Mesendoderm (in vitro differentiated cells): ENCODE measurements at regions not wholly inside any gene's neighbourhood (a gene's known extent, or its start where the extent isn't known, plus 50 kb on each side); places are given as distances from the start of the nearest gene placed in this dataset.

Experiments used
- DNase-seq: peaks from one replicate; pipeline ENCODE4 v3.0.0; 2013
- H2AK5ac ChIP-seq: 2 replicates; pipeline ENCODE4 v1.6.1; 2013; ENCODE audit warnings: low read length, inconsistent platforms
- H2BK120ac ChIP-seq: 2 replicates; pipeline ENCODE4 v1.6.1; 2013; ENCODE audit warnings: low read depth, mild to moderate bottlenecking, low read length, moderate library complexity, mixed read lengths
- H2BK15ac ChIP-seq: replicated peaks from 2 replicates; pipeline ENCODE4 v1.6.1; 2013; ENCODE audit warnings: low read depth, mild to moderate bottlenecking, moderate library complexity
- H2BK5ac ChIP-seq: 2 replicates; pipeline ENCODE4 v1.6.1; 2013; ENCODE audit warnings: low read length, inconsistent platforms
- H3K18ac ChIP-seq: 2 replicates; pipeline ENCODE4 v1.6.1; 2013; ENCODE audit warnings: mild to moderate bottlenecking, low read length, mixed read lengths
- H3K23ac ChIP-seq: one replicate; pipeline ENCODE4 v1.6.1; 2013; ENCODE audit warnings: low read length
- H3K27ac ChIP-seq: 2 replicates; pipeline ENCODE4 v1.5.1; 2013; ENCODE audit warnings: low read depth, mild to moderate bottlenecking, inconsistent platforms, low read length, moderate library complexity
- H3K27me3 ChIP-seq: 2 replicates; pipeline ENCODE4 v1.6.1; 2013; ENCODE audit warnings: low read length, control low read depth, mild to moderate bottlenecking, inconsistent platforms; ENCODE audit not compliant: insufficient read depth, poor library complexity
- H3K36me3 ChIP-seq: 2 replicates; pipeline ENCODE4 v1.6.1; 2013; ENCODE audit warnings: low read length, inconsistent platforms; ENCODE audit not compliant: control insufficient read depth, insufficient read depth
- H3K4ac ChIP-seq: one replicate; pipeline ENCODE4 v1.6.1; 2013; ENCODE audit warnings: low read depth, mild to moderate bottlenecking, low read length, moderate library complexity
- H3K4me1 ChIP-seq: 2 replicates; pipeline ENCODE4 v1.6.1; 2013; ENCODE audit warnings: low read depth, low read length, inconsistent platforms; ENCODE audit not compliant: control insufficient read depth
- H3K4me2 ChIP-seq: 2 replicates; pipeline ENCODE4 v1.6.1; 2013; ENCODE audit warnings: low read length
- H3K4me3 ChIP-seq: 2 replicates; pipeline ENCODE4 v1.5.1; 2013; ENCODE audit warnings: mild to moderate bottlenecking, low read length
- H3K56ac ChIP-seq: one replicate; pipeline ENCODE4 v1.6.1; 2013; ENCODE audit warnings: low read length
- H3K79me1 ChIP-seq: 2 replicates; pipeline ENCODE4 v1.6.1; 2013; ENCODE audit warnings: low read length, inconsistent platforms
- H3K79me2 ChIP-seq: 2 replicates; pipeline ENCODE4 v1.6.1; 2013; ENCODE audit warnings: mild to moderate bottlenecking, low read length; ENCODE audit not compliant: control insufficient read depth, insufficient read depth
- H3K9ac ChIP-seq: 2 replicates; pipeline ENCODE4 v1.6.1; 2013; ENCODE audit warnings: low read length, inconsistent platforms
- H4K5ac ChIP-seq: one replicate; pipeline ENCODE4 v1.6.1; 2013; ENCODE audit warnings: low read length
- H4K8ac ChIP-seq: one replicate; pipeline ENCODE4 v1.6.1; 2013; ENCODE audit warnings: low read depth, mild to moderate bottlenecking, control low read depth, low read length, moderate library complexity
- WGBS: extraction: QIAGEN DNeasy Blood & Tissue Kit; methylation state at CpG from one replicate; pipeline ENCODE4 v1.1.7; 2013; ENCODE audit warnings: low lambda C conversion rate, missing lambda C conversion rate; ENCODE audit not compliant: insufficient coverage; ENCODE audit errors: extremely low coverage; 5-methylcytosine and 5-hydroxymethylcytosine counted together

GRCh38 chr6:92132457-92132856, 1286.9 kb downstream of the EPHA7 start:
- Histone ChIP-seq H2BK120ac (no peak overlapping the region), H3K79me2 (no peaks in the 10 kb centered on the region), H3K4me1 (no peaks in the 10 kb centered on the region), H4K8ac (no peak overlapping the region), H2AK5ac (no peak overlapping the region), H3K9ac (no peak overlapping the region), H3K18ac (no peak overlapping the region), H3K4me2 (no peak overlapping the region), H3K79me1 (no peaks in the 10 kb centered on the region), H3K36me3 (no peaks in the 10 kb centered on the region), H3K4ac (no peak overlapping the region), H3K4me3 (no peak overlapping the region), H3K27ac (no peak overlapping the region), H2BK5ac (no peak overlapping the region), H2BK15ac (no peak overlapping the region), H3K56ac (no peak overlapping the region), H3K27me3 (no peaks in the 10 kb centered on the region), H3K23ac (no peak overlapping the region), H4K5ac (no peak overlapping the region)
- DNase-seq: no peak
- WGBS: no CpG with 5 or more reads among the region's 4 CpGs

DNA sequence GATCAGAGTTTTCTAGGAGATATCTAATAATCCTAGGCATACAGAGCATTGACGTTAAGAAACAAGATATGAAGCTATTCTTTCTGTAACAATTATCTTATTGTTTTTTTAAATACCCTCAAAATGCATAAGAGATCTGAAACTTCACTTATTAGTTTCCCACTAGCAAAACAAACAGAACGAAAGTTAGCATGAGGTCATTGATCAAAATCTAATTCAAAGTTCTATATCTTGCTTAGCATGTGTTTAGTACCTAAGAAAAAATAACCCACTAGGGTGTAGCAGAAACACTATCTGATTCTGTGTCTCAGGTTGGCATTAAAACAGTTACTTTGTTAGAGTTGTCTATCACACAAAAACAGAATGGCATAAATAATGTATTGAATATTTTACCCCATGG, 1288.4 kb downstream of the EPHA7 start:
- H3K18ac ChIP-seq: no peak overlapping the region
- H3K36me3 ChIP-seq: no peaks in the 10 kb centered on the region
- H3K56ac ChIP-seq: no peak overlapping the region
- no peak overlapping the region for H3K4me2 ChIP-seq
- WGBS: no CpG with 5 or more reads among the region's 2 CpGs
- no peaks in the 10 kb centered on the region for H3K79me1 ChIP-seq
- H3K4me1 ChIP-seq: no peaks in the 10 kb centered on the region
- no peak overlapping the region for H2BK120ac ChIP-seq
- no peak overlapping the region for H3K23ac ChIP-seq
- H3K4ac ChIP-seq: no peak overlapping the region
- no peak overlapping the region for H3K27ac ChIP-seq
- no peak overlapping the region for H3K9ac ChIP-seq
- DNase-seq: no peak
- H3K27me3 ChIP-seq: no peaks in the 10 kb centered on the region
- H2AK5ac ChIP-seq: no peak overlapping the region
- no peak overlapping the region for H4K8ac ChIP-seq
- H3K4me3 ChIP-seq: no peak overlapping the region
- H2BK15ac ChIP-seq: no peak overlapping the region
- no peak overlapping the region for H4K5ac ChIP-seq
- H3K79me2 ChIP-seq: no peaks in the 10 kb centered on the region
- no peak overlapping the region for H2BK5ac ChIP-seq

DNA sequence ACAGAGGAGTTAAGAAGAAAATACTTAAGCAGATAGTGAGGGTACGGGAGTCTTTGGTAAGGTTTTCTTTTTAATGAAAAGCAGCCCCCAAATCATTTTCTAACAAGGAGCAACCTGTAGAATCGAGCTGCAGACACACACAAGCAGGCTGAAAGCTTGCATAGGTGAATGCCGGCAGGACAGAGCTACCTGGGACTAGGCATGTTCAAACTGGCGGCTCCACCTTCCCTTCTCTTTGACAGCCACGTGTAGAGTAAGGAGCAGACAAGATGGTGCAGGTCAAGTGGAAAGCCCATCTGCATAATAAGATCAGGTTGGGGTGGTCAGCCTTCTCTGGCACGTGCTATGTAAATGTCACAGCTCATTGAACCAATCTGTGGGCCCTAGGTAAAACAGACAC, 1292.4 kb downstream of the EPHA7 start:
- Histone ChIP-seq H4K8ac (no peak overlapping the region), H3K4me1 (no peaks in the 10 kb centered on the region), H3K36me3 (no peaks in the 10 kb centered on the region), H2BK5ac (no peak overlapping the region), H3K79me1 (no peaks in the 10 kb centered on the region), H3K4me2 (no peak overlapping the region), H2AK5ac (no peak overlapping the region), H3K9ac (no peak overlapping the region), H3K56ac (no peak overlapping the region), H3K79me2 (no peaks in the 10 kb centered on the region), H4K5ac (no peak overlapping the region), H3K27ac (no peak overlapping the region), H2BK120ac (no peak overlapping the region), H3K18ac (no peak overlapping the region), H3K4me3 (no peak overlapping the region), H3K27me3 (no peaks in the 10 kb centered on the region), H2BK15ac (no peak overlapping the region), H3K23ac (no peak overlapping the region), H3K4ac (no peak overlapping the region)
- WGBS: no CpG with 5 or more reads among the region's 6 CpGs
- no peak for DNase-seq

DNA sequence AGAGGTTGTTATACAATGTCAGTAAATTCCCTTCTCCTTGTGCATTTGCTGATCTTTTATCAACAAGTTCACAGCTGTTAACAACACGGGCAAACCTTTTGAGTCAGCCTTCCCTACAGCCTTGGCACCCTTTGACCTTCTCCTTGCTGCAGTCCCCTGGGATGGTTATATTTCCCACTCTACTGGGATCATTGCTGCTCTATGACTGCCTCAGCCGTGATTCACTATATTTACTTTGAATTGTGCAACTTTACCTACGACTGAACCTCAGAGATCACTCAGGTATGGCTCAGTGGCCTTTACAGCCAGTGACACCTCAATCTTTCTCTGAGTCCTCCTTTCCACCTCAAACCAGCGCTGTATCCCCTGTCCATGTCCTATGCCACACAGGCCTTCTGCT, 1293.3 kb downstream of the EPHA7 start:
- Histone ChIP-seq H3K56ac (no peak overlapping the region), H3K18ac (no peak overlapping the region), H3K4me3 (no peak overlapping the region), H3K4me1 (no peaks in the 10 kb centered on the region), H3K27me3 (no peaks in the 10 kb centered on the region), H3K4me2 (no peak overlapping the region), H4K8ac (no peak overlapping the region), H3K79me1 (no peaks in the 10 kb centered on the region), H3K79me2 (no peaks in the 10 kb centered on the region), H2BK5ac (no peak overlapping the region), H2BK15ac (no peak overlapping the region), H3K36me3 (no peaks in the 10 kb centered on the region), H3K27ac (no peak overlapping the region), H3K23ac (no peak overlapping the region), H2AK5ac (no peak overlapping the region), H4K5ac (no peak overlapping the region), H3K4ac (no peak overlapping the region), H3K9ac (no peak overlapping the region), H2BK120ac (no peak overlapping the region)
- no peak for DNase-seq
- WGBS: no CpG with 5 or more reads among the region's 4 CpGs

DNA sequence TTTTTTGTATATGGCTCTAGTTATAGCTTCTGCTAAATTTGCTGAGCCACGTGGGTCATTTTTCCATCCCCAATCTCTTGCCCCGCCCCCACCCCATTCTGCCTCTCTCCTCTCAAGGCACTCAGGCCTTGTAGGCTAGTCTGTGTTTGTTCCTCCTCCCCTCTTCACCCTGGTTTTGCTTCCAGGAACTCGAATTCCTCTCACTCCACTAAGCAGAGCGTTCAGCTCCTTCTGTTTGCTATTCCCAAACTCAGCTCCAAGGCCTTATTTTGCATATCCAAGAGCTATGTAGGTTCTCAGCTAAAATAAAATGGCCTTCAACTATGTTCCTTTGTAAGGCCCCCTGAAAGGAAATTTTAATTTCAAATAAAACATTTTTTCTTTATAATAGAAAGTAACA, 1293.7 kb downstream of the EPHA7 start:
- Histone ChIP-seq H3K27ac (no peak overlapping the region), H2AK5ac (no peak overlapping the region), H3K23ac (no peak overlapping the region), H2BK15ac (no peak overlapping the region), H2BK5ac (no peak overlapping the region), H3K27me3 (no peaks in the 10 kb centered on the region), H3K9ac (no peak overlapping the region), H3K18ac (no peak overlapping the region), H3K4me1 (no peaks in the 10 kb centered on the region), H3K36me3 (no peaks in the 10 kb centered on the region), H3K79me2 (no peaks in the 10 kb centered on the region), H4K8ac (no peak overlapping the region), H3K79me1 (no peaks in the 10 kb centered on the region), H4K5ac (no peak overlapping the region), H3K4me3 (no peak overlapping the region), H3K4me2 (no peak overlapping the region), H2BK120ac (no peak overlapping the region), H3K4ac (no peak overlapping the region), H3K56ac (no peak overlapping the region)
- no CpG with 5 or more reads among the region's 4 CpGs for WGBS
- DNase-seq: peak; percentile 27

GRCh38 chr6:92124200-92124651, 1295.1 kb downstream of the EPHA7 start:
- Histone ChIP-seq H4K8ac (no peak overlapping the region), H3K56ac (no peak overlapping the region), H2BK120ac (no peak overlapping the region), H3K4ac (no peak overlapping the region), H3K27me3 (no peaks in the 10 kb centered on the region), H2BK15ac (no peak overlapping the region), H3K79me1 (no peaks in the 10 kb centered on the region), H3K79me2 (no peaks in the 10 kb centered on the region), H3K9ac (no peak overlapping the region), H2AK5ac (no peak overlapping the region), H3K27ac (no peak overlapping the region), H3K18ac (no peak overlapping the region), H3K4me3 (no peak overlapping the region), H2BK5ac (no peak overlapping the region), H4K5ac (no peak overlapping the region), H3K36me3 (no peaks in the 10 kb centered on the region), H3K4me1 (no peaks in the 10 kb centered on the region), H3K4me2 (no peak overlapping the region), H3K23ac (no peak overlapping the region)
- DNase-seq: no peak
- WGBS: no CpG with 5 or more reads among the region's 7 CpGs
